GM12891 (cell line): ENCODE measurements at regions not wholly inside any gene's neighbourhood (a gene's known extent, or its start where the extent isn't known, plus 50 kb on each side); places are given as distances from the start of the nearest gene placed in this dataset.
"Not testable (repeated sequence)": the region's sequence is repeated elsewhere in the genome, so short reads cannot be mapped to it uniquely, and the experiment has no call there.

Experiments used
- DNase-seq: peaks from one replicate; pipeline ENCODE4 v3.0.0; 2011; ENCODE audit warnings: low spot score; ENCODE audit not compliant: insufficient read length
- FAIRE-seq: peaks from 2 replicates; lab custom pipeline; 2011; peaks lifted over from hg19 to GRCh38; lab: Jason Lieb, UNC
- PAX5 ChIP-seq: IDR thresholded peaks from 2 replicates; pipeline ENCODE4 v1.6.1; 2011; ENCODE audit warnings: low read length, moderate library complexity, mild to moderate bottlenecking; ENCODE audit not compliant: insufficient read depth, severe bottlenecking
- POLR2A ChIP-seq: IDR thresholded peaks from 2 replicates; pipeline ENCODE4 v1.6.1; 2011; ENCODE audit warnings: low read depth, low read length, control low read depth
- POLR2AphosphoS5 ChIP-seq: IDR thresholded peaks from 2 replicates; pipeline ENCODE4 v1.6.1; 2011; ENCODE audit warnings: low read depth, low read length, control low read depth
- POU2F2 ChIP-seq: IDR thresholded peaks from 2 replicates; pipeline ENCODE4 v1.6.1; 2011; ENCODE audit warnings: low read depth, mild to moderate bottlenecking, control low read depth, low read length, moderate library complexity
- SPI1 ChIP-seq: IDR thresholded peaks from 2 replicates; pipeline ENCODE4 v1.6.1; 2011; ENCODE audit warnings: low read depth, low read length, control low read depth
- TAF1 ChIP-seq: IDR thresholded peaks from 2 replicates; pipeline ENCODE4 v1.6.1; 2011; ENCODE audit warnings: low read depth, low read length, control low read depth

- no peak for TF ChIP-seq TAF1
- no peak for TF ChIP-seq POLR2AphosphoS5
- TF ChIP-seq POLR2A, result no peak
- no peak for TF ChIP-seq POU2F2
- TF ChIP-seq PAX5, result no peak
- no peak for TF ChIP-seq SPI1
- DNase-seq, result no peak
- FAIRE-seq, result no peak
Measured at GRCh38 chr6:92431502-92431901, 987.9 kb downstream of the EPHA7 start.

- FAIRE-seq, result no peak
- TF ChIP-seq PAX5 (no peak), POU2F2 (no peak)
- no peak for DNase-seq
Measured at GRCh38 chr6:92428448-92428847, 990.9 kb downstream of the EPHA7 start.

GRCh38 chr6:92427453-92427852, 991.9 kb downstream of the EPHA7 start:
- TF ChIP-seq POLR2AphosphoS5, result no peak
- no peak for TF ChIP-seq TAF1
- no peak for TF ChIP-seq POU2F2
- no peak for TF ChIP-seq POLR2A
- TF ChIP-seq PAX5, result no peak
- TF ChIP-seq SPI1, result no peak
- no peak for FAIRE-seq
- DNase-seq, result no peak

DNA sequence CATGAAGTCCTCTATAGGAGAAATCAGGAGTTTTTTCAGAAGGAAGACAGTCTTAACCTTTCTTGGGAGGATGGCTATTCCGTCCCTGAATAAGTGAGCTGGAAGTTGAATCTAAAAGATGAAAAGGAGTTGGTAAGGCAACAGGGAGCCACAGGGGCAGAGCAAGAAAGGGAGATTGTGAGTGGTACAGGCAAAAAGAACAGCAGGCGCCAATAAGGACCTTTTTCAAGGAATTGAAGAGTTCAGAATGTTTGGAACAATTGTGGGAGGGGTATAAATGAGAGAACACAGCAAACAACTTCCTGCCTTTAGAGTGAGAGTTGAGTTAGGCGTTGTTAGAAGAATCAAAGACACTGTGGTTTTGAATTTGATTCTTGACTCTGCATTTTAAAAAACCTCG, 1003.7 kb downstream of the EPHA7 start:
- DNase-seq (no peak), FAIRE-seq (no peak)
- TF ChIP-seq SPI1 (no peak), PAX5 (no peak), POLR2AphosphoS5 (no peak), POLR2A (no peak), TAF1 (no peak), POU2F2 (no peak)

DNA sequence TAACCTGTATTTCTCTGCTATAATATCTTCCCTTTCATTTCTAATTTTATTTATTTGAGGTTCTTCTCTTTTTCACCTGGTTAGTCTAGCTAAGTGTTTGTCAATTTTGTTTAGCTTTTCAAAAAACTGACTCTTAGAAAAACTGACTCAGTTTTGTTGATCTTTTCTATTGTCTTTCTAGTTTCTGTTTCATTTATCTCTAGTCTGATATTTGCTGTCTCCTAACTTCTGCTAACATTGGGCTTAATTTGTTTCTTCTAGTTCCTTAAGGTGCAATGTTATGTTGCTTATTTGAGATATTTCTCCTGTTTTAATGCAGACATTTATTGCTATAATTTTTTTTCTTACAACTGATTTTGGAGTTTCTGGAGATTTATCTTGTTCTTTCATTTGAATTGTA, 1011.0 kb downstream of the EPHA7 start:
- DNase-seq (no peak), FAIRE-seq (no peak)
- no peak for TF ChIP-seq POU2F2
- TF ChIP-seq POLR2A, result no peak
- TF ChIP-seq TAF1, result no peak
- TF ChIP-seq SPI1, result no peak
- TF ChIP-seq POLR2AphosphoS5, result no peak
- TF ChIP-seq PAX5, result no peak

DNA sequence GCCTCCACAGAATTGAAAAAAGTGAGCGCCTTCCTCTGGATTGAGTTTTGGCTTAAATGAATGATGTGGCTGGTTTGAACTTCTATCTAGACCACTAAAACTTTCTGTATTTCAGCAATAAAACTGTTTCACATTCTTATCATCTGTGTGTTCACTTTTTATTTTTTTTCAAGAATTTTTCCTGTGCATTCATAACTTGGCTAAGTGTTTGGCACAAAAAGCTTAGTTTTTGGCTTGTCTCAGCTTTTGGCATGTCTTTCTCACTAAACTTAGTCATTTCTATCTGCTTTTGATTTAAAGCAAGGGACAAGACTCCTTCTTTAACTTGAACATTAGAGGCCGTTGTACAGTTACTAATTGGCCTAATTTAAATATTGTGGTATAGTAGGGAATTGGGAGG, 1015.1 kb downstream of the EPHA7 start:
- DNase-seq (no peak), FAIRE-seq (no peak)
- TF ChIP-seq SPI1 (no peak), PAX5 (no peak), POLR2A (no peak), POU2F2 (no peak), POLR2AphosphoS5 (no peak), TAF1 (no peak)

GRCh38 chr6:92399911-92400310, 1019.4 kb downstream of the EPHA7 start:
- DNase-seq (no peak), FAIRE-seq (no peak)
- TF ChIP-seq POU2F2 (no peak), POLR2A (no peak), PAX5 (no peak), POLR2AphosphoS5 (no peak), TAF1 (no peak), SPI1 (no peak)

DNA sequence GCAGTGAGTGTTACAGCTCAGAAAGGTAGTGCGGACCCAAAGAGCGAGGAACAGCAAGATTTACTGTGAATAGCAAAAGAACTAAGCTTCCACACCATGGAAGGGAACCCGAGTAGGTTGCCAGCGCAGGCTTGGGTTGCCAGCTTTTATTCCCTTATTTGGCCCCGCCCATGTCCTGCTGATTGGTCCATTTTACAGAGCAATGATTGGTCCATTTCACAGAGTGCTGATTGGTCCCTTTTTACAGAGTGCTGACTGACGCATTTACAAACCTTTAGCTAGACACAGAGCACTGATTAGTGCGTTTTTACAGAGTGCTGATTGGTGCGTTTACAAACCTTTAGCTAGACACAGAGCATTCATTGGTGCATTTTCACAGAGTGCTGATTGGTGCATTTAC, 1030.7 kb downstream of the EPHA7 start:
- DNase-seq, FAIRE-seq: not testable (repeated sequence)

DNA sequence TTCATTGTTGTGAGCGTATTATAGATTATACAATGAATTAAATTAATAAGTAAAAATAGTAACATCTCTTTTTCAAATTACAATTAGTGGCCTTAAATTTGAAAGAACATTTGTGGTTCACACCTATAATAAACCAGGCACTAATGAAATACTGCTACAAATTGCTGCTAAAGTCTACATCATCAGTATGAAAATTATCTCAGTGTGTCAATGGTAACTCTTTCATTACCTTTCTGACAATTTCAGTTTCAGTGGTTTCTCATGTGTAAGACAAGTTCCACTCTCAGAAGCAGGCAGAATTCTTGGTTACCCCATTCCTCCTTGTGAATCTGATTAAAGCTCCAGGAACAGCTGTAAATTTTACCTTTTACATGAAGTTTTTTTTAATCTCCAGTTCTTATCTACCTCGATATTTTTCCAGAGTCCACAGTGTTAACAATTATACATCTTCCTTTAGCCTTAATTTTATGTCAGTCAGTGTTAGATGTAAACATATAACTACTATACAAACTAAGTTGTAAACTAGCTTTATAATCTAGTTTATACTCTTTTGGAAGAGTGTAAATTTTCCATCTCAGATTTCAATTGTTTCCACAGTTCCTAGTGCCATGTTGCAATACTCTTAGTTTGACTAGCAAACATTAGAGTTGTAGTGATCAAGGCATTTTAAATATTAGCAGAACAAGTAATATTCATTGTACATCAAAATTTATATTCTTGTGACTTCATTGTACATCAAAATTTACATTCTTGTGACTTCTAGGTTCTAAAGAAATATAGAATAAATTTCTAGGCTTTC, 1038.4 kb downstream of the EPHA7 start:
- no peak for DNase-seq
- TF ChIP-seq SPI1 (no peak), POLR2AphosphoS5 (no peak)
- no peak for FAIRE-seq

DNA sequence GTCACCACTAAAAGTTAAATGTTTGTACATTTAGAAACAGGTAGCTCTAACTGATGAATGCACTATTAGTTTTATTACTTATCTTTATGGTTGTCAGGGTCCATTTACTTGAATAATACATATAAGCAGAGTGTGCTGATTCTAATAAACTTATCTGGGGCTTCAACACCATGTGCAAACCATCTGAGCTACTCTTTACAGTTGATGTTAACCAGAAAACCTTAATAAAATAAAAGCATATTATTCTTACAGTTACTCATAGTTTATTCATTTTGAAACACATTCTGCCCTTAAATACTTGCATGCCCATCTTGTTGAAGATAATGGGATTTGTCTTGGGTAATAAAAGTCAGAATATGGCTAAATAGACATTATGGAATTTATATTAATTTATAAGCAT, 1042.2 kb downstream of the EPHA7 start:
- no peak for DNase-seq
- TF ChIP-seq POU2F2 (no peak), POLR2A (no peak), PAX5 (no peak), POLR2AphosphoS5 (no peak), SPI1 (no peak), TAF1 (no peak)
- FAIRE-seq, result no peak

DNA sequence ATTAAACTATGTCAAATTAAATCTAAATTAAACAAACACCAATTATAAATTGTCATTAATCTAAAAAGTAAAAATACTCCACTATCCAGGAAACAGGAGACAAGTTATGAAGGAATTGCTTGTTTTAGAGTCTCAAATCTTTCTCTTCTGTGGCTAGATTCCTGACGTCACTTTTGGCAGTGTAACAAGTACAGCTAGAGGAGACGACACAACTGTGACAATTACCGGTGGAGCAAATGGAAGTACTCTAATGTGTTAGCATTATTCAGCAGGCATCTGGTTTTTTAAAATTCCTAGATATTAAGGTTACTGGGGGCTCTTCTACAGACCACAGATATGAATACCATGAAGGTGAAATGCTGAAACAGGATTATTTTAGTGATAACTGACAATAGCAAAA, 1042.7 kb downstream of the EPHA7 start:
- no peak for DNase-seq
- FAIRE-seq, result no peak
- TF ChIP-seq POU2F2, result no peak
- no peak for TF ChIP-seq POLR2AphosphoS5
- TF ChIP-seq TAF1, result no peak
- TF ChIP-seq POLR2A, result no peak
